ENCODE measurements at regions not wholly inside any gene's neighbourhood (a gene's known extent, or its start where the extent isn't known, plus 50 kb on each side); places are given as distances from the start of the nearest gene placed in this dataset.

- TF ChIP-seq, protein P1, sequence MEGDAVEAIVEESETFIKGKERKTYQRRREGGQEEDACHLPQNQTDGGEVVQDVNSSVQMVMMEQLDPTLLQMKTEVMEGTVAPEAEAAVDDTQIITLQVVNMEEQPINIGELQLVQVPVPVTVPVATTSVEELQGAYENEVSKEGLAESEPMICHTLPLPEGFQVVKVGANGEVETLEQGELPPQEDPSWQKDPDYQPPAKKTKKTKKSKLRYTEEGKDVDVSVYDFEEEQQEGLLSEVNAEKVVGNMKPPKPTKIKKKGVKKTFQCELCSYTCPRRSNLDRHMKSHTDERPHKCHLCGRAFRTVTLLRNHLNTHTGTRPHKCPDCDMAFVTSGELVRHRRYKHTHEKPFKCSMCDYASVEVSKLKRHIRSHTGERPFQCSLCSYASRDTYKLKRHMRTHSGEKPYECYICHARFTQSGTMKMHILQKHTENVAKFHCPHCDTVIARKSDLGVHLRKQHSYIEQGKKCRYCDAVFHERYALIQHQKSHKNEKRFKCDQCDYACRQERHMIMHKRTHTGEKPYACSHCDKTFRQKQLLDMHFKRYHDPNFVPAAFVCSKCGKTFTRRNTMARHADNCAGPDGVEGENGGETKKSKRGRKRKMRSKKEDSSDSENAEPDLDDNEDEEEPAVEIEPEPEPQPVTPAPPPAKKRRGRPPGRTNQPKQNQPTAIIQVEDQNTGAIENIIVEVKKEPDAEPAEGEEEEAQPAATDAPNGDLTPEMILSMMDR (IDR thresholded peaks at IDR 0.05): no peak
- TF ChIP-seq POLR2A (IDR thresholded peaks at IDR 0.05): no peak
Observed at GRCh38 chr5:82622711-82623514, 344.8 kb upstream of the RPS23 start.

Measured in body of pancreas (tissue), 4 donors.